ENCODE measurements at regions not wholly inside any gene's neighbourhood (a gene's known extent, or its start where the extent isn't known, plus 50 kb on each side); places are given as distances from the start of the nearest gene placed in this dataset.

DNA sequence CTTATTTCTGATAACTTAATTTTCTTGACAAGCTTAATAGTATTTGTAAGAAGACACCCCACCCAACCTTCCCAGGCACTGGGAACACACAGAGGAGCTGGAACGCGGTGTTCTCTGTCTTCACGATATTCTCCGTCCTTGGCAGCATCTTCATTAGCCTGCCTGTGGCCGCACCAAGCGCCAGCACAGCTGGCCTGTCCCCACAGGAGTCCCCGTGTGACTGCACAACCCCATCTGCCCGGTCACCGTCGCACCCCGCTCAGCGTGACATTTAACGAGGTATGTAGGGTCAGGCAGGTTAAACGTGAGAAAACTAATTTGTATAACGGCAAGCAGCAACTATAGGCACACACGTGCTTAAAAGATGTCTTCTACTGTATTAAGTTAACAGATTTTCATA is 293.3 kb downstream of the BRD1 start:
- TF ChIP-seq POLR2A (IDR thresholded peaks at IDR 0.05), result no peak
- TF ChIP-seq, protein P1, sequence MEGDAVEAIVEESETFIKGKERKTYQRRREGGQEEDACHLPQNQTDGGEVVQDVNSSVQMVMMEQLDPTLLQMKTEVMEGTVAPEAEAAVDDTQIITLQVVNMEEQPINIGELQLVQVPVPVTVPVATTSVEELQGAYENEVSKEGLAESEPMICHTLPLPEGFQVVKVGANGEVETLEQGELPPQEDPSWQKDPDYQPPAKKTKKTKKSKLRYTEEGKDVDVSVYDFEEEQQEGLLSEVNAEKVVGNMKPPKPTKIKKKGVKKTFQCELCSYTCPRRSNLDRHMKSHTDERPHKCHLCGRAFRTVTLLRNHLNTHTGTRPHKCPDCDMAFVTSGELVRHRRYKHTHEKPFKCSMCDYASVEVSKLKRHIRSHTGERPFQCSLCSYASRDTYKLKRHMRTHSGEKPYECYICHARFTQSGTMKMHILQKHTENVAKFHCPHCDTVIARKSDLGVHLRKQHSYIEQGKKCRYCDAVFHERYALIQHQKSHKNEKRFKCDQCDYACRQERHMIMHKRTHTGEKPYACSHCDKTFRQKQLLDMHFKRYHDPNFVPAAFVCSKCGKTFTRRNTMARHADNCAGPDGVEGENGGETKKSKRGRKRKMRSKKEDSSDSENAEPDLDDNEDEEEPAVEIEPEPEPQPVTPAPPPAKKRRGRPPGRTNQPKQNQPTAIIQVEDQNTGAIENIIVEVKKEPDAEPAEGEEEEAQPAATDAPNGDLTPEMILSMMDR (IDR thresholded peaks at IDR 0.05), result no peak

Data from tibial nerve (tissue), 3 donors.